ENCODE measurements at regions not wholly inside any gene's neighbourhood (a gene's known extent, or its start where the extent isn't known, plus 50 kb on each side); places are given as distances from the start of the nearest gene placed in this dataset.

GRCh38 chr4:31124008-31124585 is 403.9 kb downstream of the PCDH7 start:
- TF ChIP-seq CTCF (IDR thresholded peaks at IDR 0.05) (no peak), POLR2A (IDR thresholded peaks at IDR 0.05; ENCODE audit: low read depth) (no peak), POLR2AphosphoS5 (IDR thresholded peaks at IDR 0.05) (no peak)
